Activated T-cell treated with anti-CD3 and anti-CD28 coated beads, Interleukin-2, amount 50 U/mL, for 4 hours (primary cell): ENCODE measurements at regions not wholly inside any gene's neighbourhood (a gene's known extent, or its start where the extent isn't known, plus 50 kb on each side); places are given as distances from the start of the nearest gene placed in this dataset.
"Not testable (repeated sequence)": the region's sequence is repeated elsewhere in the genome, so short reads cannot be mapped to it uniquely, and the experiment has no call there.

ENCODE experiments used
- ATAC-seq, 2 donors: fragments of 200-7000 bp; cut with Tn5 transposase; one replicate each; pipeline ENCODE4 v1.10.0; 2021
- DNase-seq: peaks from one replicate; pipeline ENCODE4 v3.0.0-alpha.2; 2020
- H3K27me3 Mint-ChIP-seq: one replicate; pipeline ENCODE4 v1.8.0; 2021; ENCODE audit warnings: low read depth, mixed read lengths
- H3K36me3 Mint-ChIP-seq: one replicate; pipeline ENCODE4 v1.8.0; 2022; ENCODE audit warnings: mixed read lengths; ENCODE audit not compliant: insufficient read depth
- H3K4me1 Mint-ChIP-seq: one replicate; pipeline ENCODE4 v1.8.0; 2021; ENCODE audit warnings: low read depth, mixed read lengths
- H3K4me3 Mint-ChIP-seq: one replicate; pipeline ENCODE4 v1.8.0; 2021; ENCODE audit warnings: mild to moderate bottlenecking, moderate library complexity, mixed read lengths
- H3K9me3 Mint-ChIP-seq: one replicate; pipeline ENCODE4 v1.8.0; 2021; ENCODE audit warnings: mixed read lengths

- ATAC-seq (no peak), DNase-seq (no peak)
- peaks cover 4% of the 10 kb centered on the region for H3K9me3 Mint-ChIP-seq
- no peaks in the 10 kb centered on the region for H3K36me3 Mint-ChIP-seq
- H3K4me1 Mint-ChIP-seq = no peaks in the 10 kb centered on the region
- H3K27me3 Mint-ChIP-seq = no peaks in the 10 kb centered on the region
- no peak overlapping the region for H3K4me3 Mint-ChIP-seq
Observed at GRCh38 chr18:39276764-39277163, 1711.2 kb upstream of the CELF4 start.

DNA sequence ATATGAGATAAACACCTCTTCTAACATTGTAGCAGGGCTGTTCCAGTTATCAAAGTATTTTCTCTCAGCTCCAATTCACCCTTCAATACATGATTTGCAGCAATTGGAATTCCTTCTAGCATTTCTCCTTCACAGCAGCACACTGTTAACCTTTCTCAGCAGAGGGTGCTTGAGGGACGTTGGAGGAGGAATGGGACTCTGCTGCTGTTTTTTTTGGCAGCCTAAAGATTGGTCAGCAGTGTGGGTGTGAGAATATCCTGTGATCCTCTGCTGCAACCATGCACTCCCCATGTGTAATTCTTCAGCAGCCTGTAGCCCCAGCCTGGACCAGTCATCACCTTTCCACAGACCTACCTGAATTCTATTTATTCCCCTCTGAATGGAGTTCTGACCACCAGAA, 1708.9 kb upstream of the CELF4 start:
- no peak for ATAC-seq
- no peaks in the 10 kb centered on the region for H3K27me3 Mint-ChIP-seq

DNA sequence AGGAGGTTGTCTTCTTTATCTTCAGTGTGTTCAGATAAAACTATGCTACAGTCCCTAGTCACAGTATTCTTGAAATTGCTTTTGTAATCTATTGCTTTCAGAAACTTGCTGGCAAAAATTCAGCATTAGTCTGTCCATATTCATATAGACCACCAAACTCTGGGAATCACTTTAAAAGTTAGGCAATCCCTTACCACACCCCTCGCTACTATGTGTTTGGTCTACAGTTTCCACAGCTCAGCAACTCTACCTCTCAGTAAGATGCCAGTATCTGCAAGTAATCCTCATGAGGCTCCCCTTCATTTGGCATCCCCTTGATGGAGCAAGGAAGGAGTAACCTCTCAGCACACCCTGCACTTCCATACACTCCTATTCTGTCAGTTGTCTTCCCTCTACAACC, 1706.6 kb upstream of the CELF4 start:
- Mint-ChIP-seq H3K4me1 (no peaks in the 10 kb centered on the region), H3K4me3 (no peak overlapping the region), H3K9me3 (peaks cover 3% of the 10 kb centered on the region), H3K36me3 (no peaks in the 10 kb centered on the region), H3K27me3 (no peaks in the 10 kb centered on the region)
- DNase-seq (no peak), ATAC-seq (no peak)

More for the DNA sequence above, 1708.9 kb upstream of the CELF4 start:
- Mint-ChIP-seq H3K36me3 (no peaks in the 10 kb centered on the region), H3K4me1 (no peaks in the 10 kb centered on the region), H3K9me3 (peaks cover 3% of the 10 kb centered on the region), H3K4me3 (no peak overlapping the region)
- DNase-seq = no peak

- no peak for DNase-seq
- H3K36me3 Mint-ChIP-seq = no peaks in the 10 kb centered on the region
- no peaks in the 10 kb centered on the region for H3K27me3 Mint-ChIP-seq
- no peak for ATAC-seq
- H3K4me3 Mint-ChIP-seq = no peak overlapping the region
- no peaks in the 10 kb centered on the region for H3K4me1 Mint-ChIP-seq
- peaks cover 3% of the 10 kb centered on the region for H3K9me3 Mint-ChIP-seq
Observed at GRCh38 chr18:39271654-39272053, 1706.1 kb upstream of the CELF4 start.

DNA sequence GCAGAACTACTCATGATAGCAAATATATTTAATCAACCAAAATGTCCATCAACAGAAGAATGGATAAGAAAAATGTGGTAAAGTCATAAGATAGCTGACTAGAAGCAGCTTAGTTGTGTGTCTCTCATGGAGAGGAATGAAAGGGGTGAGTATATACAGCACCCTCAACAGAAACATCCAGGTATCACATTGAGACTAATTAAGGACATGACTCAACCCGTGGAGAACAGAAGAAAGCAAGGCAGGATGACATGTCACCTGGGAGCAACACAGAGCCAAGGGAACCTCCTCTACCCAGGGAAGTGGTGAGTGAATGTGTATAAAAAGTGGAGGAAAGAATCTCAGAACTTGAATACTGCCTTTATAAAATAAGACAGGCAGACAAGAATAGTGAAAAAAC, 1695.0 kb upstream of the CELF4 start:
- no peaks in the 10 kb centered on the region for H3K36me3 Mint-ChIP-seq

GRCh38 chr18:39259736-39260135, 1694.1 kb upstream of the CELF4 start:
- Mint-ChIP-seq H3K4me3 (no peak overlapping the region), H3K4me1 (no peaks in the 10 kb centered on the region), H3K36me3 (no peaks in the 10 kb centered on the region), H3K27me3 (no peaks in the 10 kb centered on the region), H3K9me3 (peaks cover 35% of the 10 kb centered on the region)
- ATAC-seq (no peak), DNase-seq (no peak)

More for the DNA sequence above, 1695.0 kb upstream of the CELF4 start:
- Mint-ChIP-seq H3K4me3 (no peak overlapping the region), H3K9me3 (peaks cover 41% of the 10 kb centered on the region), H3K27me3 (no peaks in the 10 kb centered on the region), H3K4me1 (no peaks in the 10 kb centered on the region)
- DNase-seq = no peak
- ATAC-seq = no peak

GRCh38 chr18:39244242-39244641, 1678.6 kb upstream of the CELF4 start:
- ATAC-seq = no peak
- H3K27me3 Mint-ChIP-seq = no peaks in the 10 kb centered on the region
- no peak overlapping the region for H3K4me3 Mint-ChIP-seq
- no peaks in the 10 kb centered on the region for H3K4me1 Mint-ChIP-seq
- DNase-seq = no peak
- no peaks in the 10 kb centered on the region for H3K36me3 Mint-ChIP-seq
- no peaks in the 10 kb centered on the region for H3K9me3 Mint-ChIP-seq

- ATAC-seq (no peak), DNase-seq (no peak)
- H3K4me3 Mint-ChIP-seq = no peak overlapping the region
- H3K9me3 Mint-ChIP-seq = no peaks in the 10 kb centered on the region
- H3K27me3 Mint-ChIP-seq = no peaks in the 10 kb centered on the region
- H3K4me1 Mint-ChIP-seq = no peaks in the 10 kb centered on the region
- H3K36me3 Mint-ChIP-seq = no peaks in the 10 kb centered on the region
Observed at GRCh38 chr18:39241534-39241933, 1675.9 kb upstream of the CELF4 start.

DNA sequence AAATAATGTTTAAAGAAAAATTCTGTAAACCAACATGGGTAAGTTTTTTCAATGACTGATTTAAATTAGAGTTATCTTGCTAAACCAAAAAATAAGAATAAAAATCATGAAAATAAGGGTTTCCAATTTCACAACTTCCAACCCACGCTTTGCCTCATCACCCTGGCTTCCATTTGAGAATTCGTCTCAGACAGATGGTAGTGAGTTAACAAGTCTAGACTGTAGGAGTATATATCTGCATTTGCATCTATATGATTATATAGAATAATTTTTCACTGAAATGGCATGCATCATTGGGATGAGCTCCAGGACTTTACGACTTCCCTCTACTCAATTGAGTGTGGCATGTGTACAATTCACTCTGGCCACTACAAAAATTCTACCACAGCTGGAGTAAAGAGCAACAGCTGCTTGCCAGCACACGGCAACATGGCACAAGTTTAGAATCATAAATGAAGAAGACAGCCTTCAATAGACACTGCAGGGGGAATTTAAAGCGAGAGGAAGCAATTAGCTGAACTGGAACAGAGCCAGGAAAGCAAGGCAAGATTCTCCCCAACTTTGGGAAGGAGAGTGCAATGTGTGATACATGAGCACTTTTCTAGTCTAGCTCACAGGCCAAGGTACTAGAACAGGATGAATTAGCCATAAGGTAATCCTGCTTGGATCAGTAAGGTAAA, 1673.5 kb upstream of the CELF4 start:
- ATAC-seq = no peak
- Mint-ChIP-seq H3K9me3 (peaks cover 6% of the 10 kb centered on the region), H3K27me3 (no peaks in the 10 kb centered on the region), H3K36me3 (no peaks in the 10 kb centered on the region), H3K4me3 (no peak overlapping the region), H3K4me1 (no peaks in the 10 kb centered on the region)
- DNase-seq = no peak

DNA sequence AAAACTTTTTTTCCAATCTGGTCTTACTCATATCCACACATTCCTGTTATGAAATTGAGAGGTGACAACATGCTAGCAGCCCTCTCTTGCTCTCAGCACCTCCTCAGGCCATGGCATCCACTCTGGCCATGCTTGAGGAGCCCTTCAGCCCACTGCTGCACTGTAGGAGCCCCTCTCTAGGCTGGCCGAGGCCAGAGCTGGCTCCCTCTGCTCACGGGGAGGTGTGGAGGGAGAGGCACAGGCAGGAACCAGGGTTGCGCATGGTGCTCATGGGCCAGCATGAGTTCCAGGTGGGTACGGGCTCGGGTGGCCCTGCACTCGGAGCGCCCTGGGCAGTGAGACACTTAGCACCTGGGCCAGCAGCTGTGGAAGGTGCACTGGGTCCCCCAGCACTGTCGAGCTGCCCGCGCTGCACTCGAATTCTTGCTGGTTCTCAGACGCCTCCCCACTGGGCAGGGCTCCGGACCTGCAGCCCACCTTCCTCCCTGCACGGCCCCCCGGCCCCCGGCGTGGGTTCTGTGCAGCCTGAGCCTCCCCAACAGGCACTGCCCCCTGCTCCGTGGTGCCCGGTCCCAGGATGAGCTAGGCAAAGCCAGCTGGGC, 1669.6 kb upstream of the CELF4 start:
- no peak overlapping the region for H3K4me3 Mint-ChIP-seq
- H3K36me3 Mint-ChIP-seq = no peaks in the 10 kb centered on the region
- H3K4me1 Mint-ChIP-seq = no peaks in the 10 kb centered on the region
- peaks cover 7% of the 10 kb centered on the region for H3K9me3 Mint-ChIP-seq
- H3K27me3 Mint-ChIP-seq = no peaks in the 10 kb centered on the region
- ATAC-seq (no peak), DNase-seq (no peak)

- H3K36me3 Mint-ChIP-seq = no peaks in the 10 kb centered on the region
- ATAC-seq (peak in 1 of 2 donors; percentile 27), DNase-seq (no peak)
- H3K4me3 Mint-ChIP-seq = no peak overlapping the region
- H3K4me1 Mint-ChIP-seq = no peaks in the 10 kb centered on the region
- peaks cover 12% of the 10 kb centered on the region for H3K9me3 Mint-ChIP-seq
- H3K27me3 Mint-ChIP-seq = no peaks in the 10 kb centered on the region
Observed at GRCh38 chr18:39232937-39233336, 1667.3 kb upstream of the CELF4 start.

DNA sequence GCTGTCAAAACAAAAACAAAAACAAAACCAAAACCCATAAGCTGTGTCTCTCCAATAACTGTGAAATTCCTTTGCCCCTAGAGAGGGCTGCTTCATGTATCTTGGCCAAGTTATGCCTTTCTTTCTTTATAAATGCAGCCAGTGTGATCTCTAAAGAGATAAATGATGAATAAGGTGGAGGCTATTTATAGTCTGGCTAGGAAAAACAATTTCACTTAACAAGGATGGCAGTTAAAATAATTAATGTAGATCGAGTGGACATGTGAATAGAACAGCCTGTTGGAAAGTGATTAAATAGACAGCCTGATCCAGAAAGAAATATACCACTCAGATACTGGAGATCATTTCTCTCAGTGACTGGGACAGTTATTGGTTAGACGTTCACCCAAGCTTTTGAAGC, 1666.9 kb upstream of the CELF4 start:
- no peak overlapping the region for H3K4me3 Mint-ChIP-seq
- H3K9me3 Mint-ChIP-seq = peaks cover 12% of the 10 kb centered on the region
- ATAC-seq = no peak
- no peaks in the 10 kb centered on the region for H3K27me3 Mint-ChIP-seq
- DNase-seq = no peak
- H3K36me3 Mint-ChIP-seq = no peaks in the 10 kb centered on the region
- H3K4me1 Mint-ChIP-seq = no peaks in the 10 kb centered on the region

- no peaks in the 10 kb centered on the region for H3K27me3 Mint-ChIP-seq
- no peak for ATAC-seq
- no peak overlapping the region for H3K4me3 Mint-ChIP-seq
- DNase-seq = no peak
- no peaks in the 10 kb centered on the region for H3K36me3 Mint-ChIP-seq
- peaks cover 12% of the 10 kb centered on the region for H3K9me3 Mint-ChIP-seq
- no peaks in the 10 kb centered on the region for H3K4me1 Mint-ChIP-seq
Observed at GRCh38 chr18:39230086-39230803, 1664.6 kb upstream of the CELF4 start.

GRCh38 chr18:39227769-39228168, 1662.2 kb upstream of the CELF4 start:
- H3K27me3 Mint-ChIP-seq, DNase-seq, H3K36me3 Mint-ChIP-seq, H3K4me3 Mint-ChIP-seq, H3K4me1 Mint-ChIP-seq, H3K9me3 Mint-ChIP-seq, ATAC-seq: not testable (repeated sequence)

GRCh38 chr18:39225373-39225772, 1659.8 kb upstream of the CELF4 start:
- no peaks in the 10 kb centered on the region for H3K36me3 Mint-ChIP-seq
- ATAC-seq = no peak
- H3K9me3 Mint-ChIP-seq = peaks cover 6% of the 10 kb centered on the region
- no peaks in the 10 kb centered on the region for H3K27me3 Mint-ChIP-seq
- no peaks in the 10 kb centered on the region for H3K4me1 Mint-ChIP-seq
- DNase-seq = no peak
- H3K4me3 Mint-ChIP-seq = no peak overlapping the region
